Renal cortex interstitium (tissue), 11 donors: ENCODE measurements at regions not wholly inside any gene's neighbourhood (a gene's known extent, or its start where the extent isn't known, plus 50 kb on each side); places are given as distances from the start of the nearest gene placed in this dataset.

ENCODE experiments used
- DNase-seq, 11 donors: peaks; one replicate each; pipeline ENCODE4 v3.0.0-alpha.2; 2013; ENCODE audit warnings: low read depth in 9 of 11, low spot score in 4 of 11; ENCODE audit errors: extremely low read depth in 1 of 11

DNA sequence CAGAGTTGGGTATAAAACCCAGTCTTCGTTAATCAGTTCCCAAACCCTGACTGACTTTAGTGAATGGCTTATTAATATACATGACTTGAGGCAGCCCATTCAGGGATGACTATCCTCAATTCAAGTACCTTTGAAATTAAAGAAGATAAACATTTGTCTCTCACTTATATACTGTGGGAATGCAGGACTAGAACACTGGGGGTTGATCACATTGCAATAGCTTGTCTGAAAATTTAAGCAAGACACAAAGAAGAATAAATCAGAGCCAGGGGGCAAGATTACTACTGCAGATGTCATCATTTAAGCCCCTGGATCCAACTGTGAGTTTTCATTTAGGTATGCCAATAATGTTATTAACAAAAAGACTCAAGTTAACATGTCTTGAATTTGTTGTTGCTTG lies 647.7 kb downstream of the ZPLD1 start:
- no peak for DNase-seq

DNA sequence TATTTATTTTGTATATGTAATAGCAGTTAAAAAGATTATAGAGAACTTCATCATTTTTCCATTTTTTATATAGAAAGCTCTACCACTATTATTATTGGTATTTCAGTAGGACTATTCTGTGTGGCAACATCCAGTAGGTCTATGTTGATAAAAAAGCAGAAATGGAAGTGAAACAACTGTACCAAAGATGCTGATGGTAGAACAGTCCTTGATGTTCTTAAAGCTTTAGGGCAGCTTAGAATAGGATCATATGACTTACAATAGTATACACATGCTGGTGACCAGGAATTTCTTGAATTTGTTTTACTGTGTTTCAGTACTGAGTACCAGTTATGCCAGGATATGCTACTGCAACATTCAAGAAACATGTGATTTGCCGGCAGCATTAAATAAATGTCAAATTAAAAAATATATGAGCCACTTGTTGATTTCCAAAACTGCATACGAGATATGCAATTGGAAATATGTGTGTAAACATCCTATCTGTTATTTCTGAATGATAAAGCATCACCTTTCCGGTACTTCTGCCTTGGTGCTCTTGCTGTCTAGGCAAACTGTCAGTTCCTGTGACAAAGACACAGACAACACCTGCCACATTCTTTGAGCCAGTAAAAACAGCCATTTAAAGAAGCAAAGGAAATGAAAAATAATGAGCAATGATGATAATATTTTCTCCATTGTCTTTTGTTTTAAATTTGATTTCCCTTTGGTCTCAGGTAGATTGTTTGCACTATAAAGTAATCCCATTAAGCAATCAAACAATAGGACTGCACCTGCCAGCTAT lies 649.2 kb downstream of the ZPLD1 start:
- no peak for DNase-seq

GRCh38 chr3:103085465-103085864 lies 650.6 kb downstream of the ZPLD1 start:
- DNase-seq = peak in 10 of 11 donors; percentile 11 to 80 (median 44)

- no peak for DNase-seq
Observed at GRCh38 chr3:103089758-103090157, 654.9 kb downstream of the ZPLD1 start.

DNA sequence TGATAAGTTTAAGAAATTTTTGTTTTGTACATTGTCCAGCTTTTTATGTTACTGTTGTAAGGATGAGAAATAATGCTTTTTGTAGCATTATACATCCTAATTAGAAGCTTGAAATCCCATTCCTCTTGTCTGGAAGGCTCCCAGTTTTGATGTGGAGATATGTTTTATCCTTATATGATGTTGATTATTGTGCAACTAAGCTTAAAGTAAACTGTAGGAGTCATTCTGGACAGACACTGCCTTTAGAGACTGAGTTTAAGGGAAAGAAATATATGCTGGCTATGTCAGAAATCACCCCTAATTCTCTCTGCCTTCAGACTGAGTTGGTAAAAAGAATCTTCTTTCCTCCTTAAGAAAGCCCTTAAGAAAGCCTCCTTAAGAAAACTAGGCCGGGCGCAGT lies 670.4 kb downstream of the ZPLD1 start:
- DNase-seq = no peak

- DNase-seq = no peak
Observed at GRCh38 chr3:103112273-103112672, 677.5 kb downstream of the ZPLD1 start.

- no peak for DNase-seq
Observed at GRCh38 chr3:103126115-103126514, 691.3 kb downstream of the ZPLD1 start.

DNA sequence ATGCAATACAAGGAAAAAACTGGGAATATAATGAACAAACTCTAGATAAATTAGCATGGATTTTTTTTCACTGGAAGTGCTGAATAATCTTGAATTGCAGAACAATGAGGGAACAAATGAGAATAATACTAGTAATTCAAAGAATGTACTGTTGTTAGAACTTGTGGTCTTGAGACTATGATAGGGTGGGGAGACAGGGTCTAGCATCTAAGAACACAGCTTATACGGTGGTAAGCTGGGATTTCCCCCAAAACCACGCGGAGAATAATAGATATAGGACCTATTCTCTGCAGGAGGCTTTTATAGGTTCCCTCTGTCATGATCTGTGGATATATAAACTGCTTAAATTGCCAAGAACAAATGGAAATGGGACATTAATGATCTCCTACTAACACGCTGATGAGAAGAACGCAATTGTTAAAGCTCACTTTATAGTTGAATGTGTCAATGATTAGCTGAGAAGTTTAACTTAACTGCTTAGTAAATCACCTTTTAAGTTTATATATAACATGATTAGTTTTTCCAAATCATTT lies 692.3 kb downstream of the ZPLD1 start:
- no peak for DNase-seq

DNA sequence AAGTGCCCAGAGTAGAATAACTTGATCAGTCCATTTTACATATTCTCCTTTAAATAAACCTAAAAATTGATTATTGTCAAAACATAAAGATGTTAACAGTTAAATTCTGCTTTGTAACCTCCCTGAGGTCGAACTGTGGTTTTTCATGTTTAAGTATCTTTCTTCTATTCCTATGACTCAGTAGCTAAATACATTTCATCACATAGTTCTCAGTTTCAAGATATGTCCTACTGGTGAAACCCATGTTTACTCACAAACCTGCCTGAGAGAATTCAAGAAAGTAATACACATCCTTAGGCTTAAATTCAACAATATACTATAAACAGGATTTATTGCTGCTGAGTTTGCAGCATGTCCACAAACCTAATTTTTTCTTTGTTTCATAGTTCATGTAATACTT lies 692.9 kb downstream of the ZPLD1 start:
- no peak for DNase-seq

DNA sequence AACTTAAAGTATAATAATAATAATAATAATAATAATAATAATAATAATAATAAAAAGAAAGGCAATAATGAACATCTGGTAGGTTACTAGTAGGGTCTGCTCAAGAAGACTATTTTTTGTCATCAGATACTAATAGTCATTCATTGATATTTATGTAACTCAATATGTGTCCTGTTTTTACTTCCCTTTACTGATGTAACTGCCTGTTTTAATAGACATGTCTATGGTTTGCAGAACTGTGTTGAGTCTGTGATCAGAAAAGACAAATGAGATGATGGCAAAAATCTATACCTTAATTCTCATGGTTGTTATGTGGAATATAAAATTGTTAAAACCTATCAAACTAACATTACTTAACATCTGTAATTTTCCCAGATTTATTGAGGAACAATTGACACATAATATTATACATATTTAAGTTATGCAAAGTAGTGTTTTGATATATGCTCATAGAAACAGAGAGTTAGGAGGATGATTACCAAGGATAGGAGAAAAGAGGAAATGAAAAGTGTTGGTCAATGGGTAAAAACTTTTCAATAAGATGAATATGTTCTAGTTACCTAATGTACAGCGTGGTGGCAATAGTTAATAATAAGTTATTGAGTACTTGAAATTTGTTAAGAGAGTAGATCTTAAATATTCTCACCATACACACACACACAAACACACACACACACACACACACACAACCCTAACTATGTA lies 699.4 kb downstream of the ZPLD1 start:
- DNase-seq = no peak

- no peak for DNase-seq
Observed at GRCh38 chr3:103136621-103137020, 701.8 kb downstream of the ZPLD1 start.

DNA sequence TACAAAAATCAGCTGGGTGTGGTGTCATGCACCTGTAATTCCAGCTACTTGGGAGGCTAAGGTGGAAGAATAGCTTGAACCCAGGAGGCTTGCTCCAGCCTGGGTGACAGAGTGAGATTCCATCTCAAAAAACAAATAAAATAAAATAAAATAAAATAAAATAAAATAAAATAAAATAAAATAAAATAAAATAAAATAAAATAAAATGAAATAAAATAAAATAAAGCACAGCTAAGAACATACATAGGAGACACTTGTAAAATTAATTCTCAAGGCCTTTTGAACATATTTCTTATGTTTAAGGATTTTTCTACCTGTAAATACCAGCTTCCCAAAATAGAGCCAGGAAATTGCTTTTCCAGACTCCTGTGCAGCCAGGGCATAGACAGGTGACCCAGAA lies 703.0 kb downstream of the ZPLD1 start:
- no peak for DNase-seq

GRCh38 chr3:103158183-103158582 lies 723.4 kb downstream of the ZPLD1 start:
- no peak for DNase-seq

- DNase-seq = no peak
Observed at GRCh38 chr3:103166890-103167289, 732.1 kb downstream of the ZPLD1 start.

- no peak for DNase-seq
Observed at GRCh38 chr3:103167850-103168249, 733.0 kb downstream of the ZPLD1 start.

DNA sequence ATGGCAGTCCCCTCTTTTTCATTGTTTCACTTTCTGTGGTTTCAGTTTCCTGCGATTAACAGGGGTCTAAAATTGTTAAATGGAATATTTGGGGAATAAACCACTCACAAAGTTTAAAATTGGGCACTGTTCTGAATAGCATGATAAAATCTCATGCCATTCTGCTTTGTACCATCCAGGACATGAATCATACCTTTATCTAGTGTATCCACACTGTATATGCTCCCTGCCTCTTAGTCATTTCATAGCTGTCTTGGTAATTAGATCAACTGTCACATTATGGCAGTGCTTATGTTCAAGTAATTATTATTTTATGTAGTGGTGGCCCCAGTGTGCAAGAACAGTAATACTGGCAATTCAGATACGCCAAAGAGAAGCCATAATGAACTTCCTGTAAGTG lies 734.5 kb downstream of the ZPLD1 start:
- no peak for DNase-seq

DNA sequence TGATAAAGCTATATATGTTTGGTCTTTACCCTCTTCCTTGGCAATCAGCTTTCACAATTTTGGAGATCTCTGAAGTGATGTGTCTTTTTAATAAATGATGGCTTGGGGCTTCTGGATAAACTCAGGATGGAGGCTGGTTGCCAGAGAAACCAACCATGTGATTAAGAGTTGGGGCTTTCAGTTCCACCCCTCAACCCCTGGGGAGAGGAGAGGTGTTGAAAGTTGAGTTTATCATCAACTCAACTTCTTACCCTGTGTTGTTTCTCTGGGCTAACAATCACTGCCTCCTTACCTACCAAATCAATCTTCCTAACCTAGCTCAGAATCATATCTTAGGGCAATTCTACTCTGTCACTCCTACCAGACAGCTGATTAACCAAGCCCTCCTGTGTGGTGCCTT lies 735.8 kb downstream of the ZPLD1 start:
- DNase-seq = no peak

GRCh38 chr3:103173940-103174339 lies 739.1 kb downstream of the ZPLD1 start:
- DNase-seq = no peak

GRCh38 chr3:103181160-103181559 lies 746.3 kb downstream of the ZPLD1 start:
- no peak for DNase-seq

- DNase-seq = no peak
Observed at GRCh38 chr3:103184772-103185171, 750.0 kb downstream of the ZPLD1 start.

DNA sequence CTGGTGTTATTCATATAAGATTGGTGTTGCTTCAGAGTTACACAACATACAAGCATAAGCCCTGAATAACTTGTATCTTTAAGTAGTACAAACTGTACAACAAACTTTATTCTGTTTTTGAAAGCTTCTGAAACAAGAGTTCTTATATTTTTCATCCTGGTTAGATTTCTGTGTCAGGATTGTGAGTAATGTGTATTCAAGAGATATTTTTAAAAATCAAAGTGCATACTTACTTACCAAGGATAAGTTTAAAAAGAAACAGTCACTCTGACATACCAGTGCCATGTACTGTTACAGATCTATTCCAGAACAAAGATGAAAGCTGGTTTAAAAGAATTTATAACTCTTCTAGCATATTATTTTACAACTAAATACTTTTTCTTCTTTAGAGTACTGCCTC lies 755.1 kb downstream of the ZPLD1 start:
- no peak for DNase-seq
